Stomach smooth muscle (tissue), 2 donors: ENCODE measurements at regions not wholly inside any gene's neighbourhood (a gene's known extent, or its start where the extent isn't known, plus 50 kb on each side); places are given as distances from the start of the nearest gene placed in this dataset.
A peak's percentile ranks its signal among the peaks of the same experiment; 100 is the strongest.

Experiments used
- H3K27ac ChIP-seq: one replicate; pipeline ENCODE4 v1.7.0; 2013; ENCODE audit warnings: mild to moderate bottlenecking, low read length, inconsistent platforms
- H3K27me3 ChIP-seq, 2 donors: one replicate each; pipeline ENCODE4 v1.7.0; 2013; ENCODE audit warnings: low read length in 2 of 2; ENCODE audit not compliant: insufficient read depth in 2 of 2, control insufficient read depth in 1 of 2
- H3K36me3 ChIP-seq, 2 donors: one replicate each; pipeline ENCODE4 v1.7.0; 2013; ENCODE audit warnings: low read length in 2 of 2; ENCODE audit not compliant: control insufficient read depth in 2 of 2, insufficient read depth in 2 of 2
- H3K4me1 ChIP-seq: one replicate; pipeline ENCODE4 v1.7.0; 2013; ENCODE audit warnings: low read length; ENCODE audit not compliant: control insufficient read depth, insufficient read depth
- H3K4me3 ChIP-seq, 2 donors: one replicate each; pipeline ENCODE4 v1.7.0; 2013; ENCODE audit warnings: low read length in 2 of 2
- H3K9ac ChIP-seq, 2 donors: one replicate each; pipeline ENCODE4 v1.7.0; 2013; ENCODE audit warnings: low read length in 2 of 2, mild to moderate bottlenecking in 1 of 2
- H3K9me3 ChIP-seq, 2 donors: one replicate each; pipeline ENCODE4 v1.7.0; 2013; ENCODE audit warnings: low read length in 2 of 2; ENCODE audit not compliant: control insufficient read depth in 2 of 2
- donor health status: healthy.
- donor health status: Pancreatic carcinoma.

DNA sequence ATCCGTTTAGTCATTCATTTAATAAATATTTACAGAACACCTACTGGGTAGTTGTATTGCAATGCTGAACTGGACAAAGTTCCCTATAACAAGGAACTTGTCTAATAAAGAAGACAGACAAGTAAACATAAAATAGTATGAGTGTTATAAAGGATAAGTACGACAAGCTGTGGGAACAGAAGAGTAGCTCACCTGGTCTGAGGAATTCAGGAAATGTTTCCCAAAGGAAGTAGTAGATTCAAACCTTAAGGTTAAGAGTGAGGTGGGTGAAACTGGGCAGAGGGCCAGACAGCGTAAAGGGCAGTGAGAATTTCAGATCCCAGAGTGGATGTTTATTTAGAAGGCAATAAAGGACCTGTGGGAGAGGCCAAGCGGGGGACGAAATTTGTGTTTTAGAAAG lies 72.3 kb upstream of the CD2AP start:
- Histone ChIP-seq H3K36me3 (no peaks in the 10 kb centered on the region), H3K9ac (no peak overlapping the region), H3K27me3 (peaks cover 0 to 2% of the 10 kb centered on the region in 2 donors), H3K27ac (no peak overlapping the region), H3K4me3 (no peak overlapping the region), H3K9me3 (no peaks in the 10 kb centered on the region), H3K4me1 (no peaks in the 10 kb centered on the region)

DNA sequence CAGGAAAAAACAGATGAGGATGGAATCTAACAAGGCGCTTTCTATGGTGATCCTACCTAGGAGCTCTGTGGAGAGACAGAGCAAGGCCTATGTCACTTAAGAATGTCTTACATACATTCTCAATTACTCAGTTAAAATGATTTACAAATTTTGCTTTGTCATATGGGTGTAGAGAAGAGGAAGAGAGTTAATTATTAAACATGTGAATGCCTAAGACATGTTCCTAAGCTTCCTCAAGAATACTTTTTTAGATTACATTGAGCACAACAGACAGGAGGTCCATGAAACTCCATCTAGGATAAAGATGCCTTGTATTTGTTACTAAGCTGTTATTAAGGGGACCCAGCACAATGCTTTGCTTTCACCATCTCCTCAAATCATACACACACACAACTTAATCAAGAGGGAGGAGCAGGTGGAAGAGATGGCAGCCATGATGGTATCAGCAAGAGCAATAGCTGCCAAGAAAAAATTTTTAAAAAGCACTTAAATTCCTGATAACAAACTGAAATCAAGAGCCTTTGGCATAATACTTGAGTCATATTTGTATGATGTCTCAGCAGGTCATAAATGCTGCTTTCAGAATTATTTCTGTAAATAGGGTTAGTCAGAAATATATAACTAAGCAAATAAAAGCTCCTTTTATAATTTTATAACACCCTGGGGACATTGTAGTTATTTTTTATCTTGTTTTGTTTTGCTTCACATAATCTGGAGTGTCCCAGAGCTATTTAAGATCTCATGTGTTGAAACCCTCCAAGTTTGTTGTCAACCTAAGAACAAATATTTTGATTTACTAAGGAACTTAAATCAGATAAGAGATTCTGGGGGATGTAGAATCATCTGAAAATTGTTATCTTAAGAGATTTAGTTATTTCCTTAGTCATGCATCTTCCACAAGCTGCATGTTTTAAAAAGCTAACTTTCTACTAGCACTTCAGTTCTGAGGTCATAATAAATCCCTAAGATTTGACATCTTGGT lies 70.0 kb upstream of the CD2AP start:
- Histone ChIP-seq H3K9ac (no peak overlapping the region), H3K4me3 (no peak overlapping the region), H3K9me3 (no peaks in the 10 kb centered on the region), H3K27ac (no peak overlapping the region), H3K36me3 (no peaks in the 10 kb centered on the region), H3K4me1 (no peaks in the 10 kb centered on the region), H3K27me3 (peaks cover 0 to 2% of the 10 kb centered on the region in 2 donors)

DNA sequence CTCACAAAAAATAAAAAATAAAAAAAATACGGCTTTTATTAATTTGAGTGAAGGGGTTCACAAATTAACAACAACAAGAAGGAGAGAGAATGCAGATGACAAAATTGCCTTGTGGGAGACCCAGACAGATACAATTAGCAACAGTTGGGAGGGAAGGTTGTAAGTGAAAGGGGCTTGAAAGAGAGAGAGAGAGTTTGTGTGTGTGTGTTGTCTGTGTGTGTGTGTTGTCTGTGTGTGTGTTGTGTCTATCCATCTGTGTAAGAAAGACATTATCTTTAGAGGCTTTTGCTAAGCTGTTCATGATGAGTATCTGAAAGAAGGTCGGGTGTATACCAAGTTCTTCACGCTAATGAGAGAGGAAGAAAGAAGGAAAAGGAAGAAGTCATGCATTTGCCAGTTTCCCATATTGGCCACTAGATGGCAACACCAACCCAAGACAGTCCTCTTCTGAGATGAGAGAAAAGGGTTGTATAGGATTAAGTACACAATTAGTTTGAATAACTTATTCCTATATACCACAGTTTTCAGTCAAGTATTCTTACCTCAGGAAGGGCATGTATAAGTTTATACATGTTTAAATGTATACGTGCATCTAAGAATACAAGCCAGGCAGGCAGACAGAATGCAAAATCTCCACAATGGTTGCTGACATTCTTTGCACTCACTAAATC lies 63.7 kb upstream of the CD2AP start:
- Histone ChIP-seq H3K9ac (peak overlapping the region in 1 of 2 donors; percentile 7), H3K4me1 (no peaks in the 10 kb centered on the region), H3K27ac (no peak overlapping the region), H3K9me3 (no peaks in the 10 kb centered on the region), H3K27me3 (no peaks in the 10 kb centered on the region), H3K4me3 (peak overlapping the region; percentile 64), H3K36me3 (no peaks in the 10 kb centered on the region)

DNA sequence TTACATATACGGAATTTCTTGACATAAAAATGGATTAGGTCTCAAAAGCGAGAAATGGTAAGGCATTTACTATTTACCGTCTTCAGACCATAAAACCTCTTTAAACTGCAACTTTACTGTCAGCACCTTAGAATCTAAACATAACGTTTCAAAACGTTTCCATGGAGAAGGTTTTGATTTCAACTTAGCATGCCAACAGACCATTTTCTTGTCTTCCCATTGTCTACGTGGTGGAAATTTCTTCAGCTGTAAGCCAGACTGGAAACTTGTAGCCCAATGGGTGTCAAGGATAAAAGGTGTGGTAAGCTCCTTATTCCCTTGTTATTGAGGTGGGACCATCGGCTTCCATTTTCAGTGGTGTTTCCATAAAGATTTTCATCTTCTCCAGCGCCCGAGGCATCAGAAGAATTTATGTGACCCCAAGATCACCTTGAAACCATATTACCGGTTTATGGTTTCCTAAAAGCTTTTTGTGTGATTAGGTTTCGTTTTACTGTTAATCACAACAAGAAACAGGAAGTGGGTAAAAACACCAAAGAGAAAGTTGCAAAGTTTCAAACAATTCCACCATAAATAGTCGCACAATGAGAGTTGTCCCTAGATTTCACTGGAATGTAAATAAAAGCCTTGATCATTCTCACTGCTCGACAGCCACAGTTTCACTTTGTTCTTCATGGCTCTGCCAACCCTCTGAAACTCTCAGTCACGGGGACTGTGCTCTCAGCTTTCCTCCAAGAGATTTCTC lies 63.0 kb upstream of the CD2AP start:
- Histone ChIP-seq H3K27me3 (no peaks in the 10 kb centered on the region), H3K36me3 (no peaks in the 10 kb centered on the region), H3K4me1 (no peaks in the 10 kb centered on the region), H3K9ac (peak overlapping the region; percentile 7 to 42), H3K4me3 (peak overlapping the region; percentile 64), H3K27ac (no peak overlapping the region), H3K9me3 (no peaks in the 10 kb centered on the region)

DNA sequence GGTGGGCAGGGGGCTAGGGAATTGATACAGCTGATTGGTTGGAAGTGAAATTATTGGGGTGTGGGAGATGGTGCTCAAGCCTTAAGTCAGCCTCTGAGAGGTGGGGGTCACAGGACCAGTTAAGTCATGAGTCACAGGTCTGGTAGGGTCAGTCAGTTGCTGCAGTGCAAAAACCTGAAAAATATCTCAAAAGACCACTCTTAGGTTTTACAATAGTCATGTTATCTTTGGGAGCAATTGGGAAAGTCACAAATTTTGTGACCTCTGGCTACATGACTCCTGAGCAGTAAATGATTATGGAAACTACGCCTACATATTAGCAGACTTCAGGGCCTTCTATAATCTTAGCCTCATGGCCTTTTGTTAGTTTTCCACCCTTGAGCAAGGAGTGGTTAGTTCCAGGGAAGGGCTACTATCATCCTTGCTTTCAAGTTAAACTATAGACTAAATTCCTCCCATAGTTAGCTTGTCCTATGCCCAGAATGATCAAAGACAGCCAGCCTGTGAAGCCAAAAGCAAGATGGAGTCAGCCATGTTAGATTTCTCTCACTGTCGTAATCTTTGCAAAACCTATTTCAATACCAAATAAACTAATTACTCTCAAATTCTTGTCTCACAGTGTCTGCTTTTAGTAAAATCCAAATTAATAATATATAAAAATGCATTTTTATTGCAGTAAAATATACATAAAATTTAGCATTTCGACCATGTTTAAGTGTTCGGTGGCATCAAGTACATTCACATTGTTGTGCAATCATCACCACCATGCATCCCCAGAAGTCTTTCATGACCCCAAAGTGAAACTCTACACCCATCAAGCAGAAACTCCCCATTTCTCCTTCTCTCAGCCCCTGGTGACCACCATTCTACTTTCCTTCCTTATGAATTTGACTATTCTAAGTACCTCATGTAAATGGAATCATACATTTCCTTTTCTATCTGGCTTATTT lies 60.9 kb upstream of the CD2AP start:
- Histone ChIP-seq H3K4me1 (no peaks in the 10 kb centered on the region), H3K36me3 (no peaks in the 10 kb centered on the region), H3K27me3 (no peaks in the 10 kb centered on the region), H3K27ac (no peak overlapping the region), H3K9ac (no peak overlapping the region), H3K9me3 (no peaks in the 10 kb centered on the region), H3K4me3 (no peak overlapping the region)

DNA sequence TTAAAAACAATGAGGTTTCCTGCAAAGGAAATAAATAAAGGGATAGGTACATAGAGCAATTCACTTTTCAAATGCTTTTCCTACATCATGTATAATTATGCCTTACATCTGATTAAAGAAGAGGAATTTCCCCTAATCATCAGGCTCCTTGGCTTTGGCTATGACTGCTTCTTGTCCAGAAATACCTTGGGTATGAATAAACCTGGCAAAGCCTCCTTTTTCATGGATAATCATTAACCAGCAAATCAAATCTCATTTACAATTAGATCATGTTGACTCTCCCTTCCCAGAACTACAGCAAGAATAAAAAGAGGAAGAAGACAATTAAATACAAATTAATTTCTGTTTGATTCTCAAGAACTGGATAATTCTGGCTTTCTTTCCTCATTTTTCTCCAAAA lies 58.0 kb upstream of the CD2AP start:
- Histone ChIP-seq H3K9me3 (no peaks in the 10 kb centered on the region), H3K4me3 (no peak overlapping the region), H3K36me3 (no peaks in the 10 kb centered on the region), H3K4me1 (no peaks in the 10 kb centered on the region), H3K9ac (no peak overlapping the region), H3K27ac (no peak overlapping the region), H3K27me3 (no peaks in the 10 kb centered on the region)

DNA sequence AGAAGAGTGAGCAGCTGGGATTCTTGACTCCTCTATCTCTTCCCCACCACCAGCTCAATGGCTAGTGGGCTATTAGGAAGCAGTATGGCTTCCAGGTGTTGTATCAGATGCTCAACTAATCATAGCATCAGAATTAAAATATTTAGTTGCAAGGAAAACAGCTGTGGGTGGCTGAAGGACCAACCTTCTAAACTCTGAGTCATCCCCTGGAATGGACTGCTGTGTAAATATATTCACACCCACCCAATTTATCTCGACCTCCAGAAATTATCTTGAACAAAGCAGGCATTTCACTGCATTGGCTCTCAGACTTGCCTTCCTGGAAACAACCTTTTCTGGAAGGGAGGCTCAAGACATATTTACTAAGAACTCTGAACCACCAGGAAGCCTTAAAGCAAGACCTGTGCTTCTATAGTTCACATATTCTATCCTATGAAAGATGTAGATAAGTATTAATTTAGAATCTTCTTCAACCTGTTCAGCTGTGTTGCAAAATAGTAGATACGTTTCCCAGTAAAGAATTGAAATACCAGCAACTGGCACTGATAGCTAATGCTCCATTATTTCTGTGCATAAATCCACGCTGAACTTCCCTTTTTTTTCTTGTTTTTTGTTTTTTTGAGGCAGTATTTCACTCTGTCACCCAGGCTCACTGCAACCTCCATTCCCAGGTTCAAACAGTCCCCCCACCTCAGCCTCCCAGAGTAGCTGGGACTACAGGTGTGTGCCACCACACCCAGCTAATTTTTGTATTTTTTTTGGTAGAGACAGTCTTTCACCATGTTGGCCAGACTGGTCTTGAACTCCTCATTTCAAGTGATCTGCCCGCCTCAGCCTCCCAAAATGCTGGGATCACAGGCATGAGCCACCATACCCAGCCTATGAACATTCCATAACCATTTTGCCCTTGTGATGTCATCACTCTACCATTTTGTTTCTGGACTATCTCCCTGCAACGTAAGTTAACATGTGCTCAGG lies 56.9 kb upstream of the CD2AP start:
- Histone ChIP-seq H3K9me3 (no peaks in the 10 kb centered on the region), H3K4me1 (no peaks in the 10 kb centered on the region), H3K4me3 (no peak overlapping the region), H3K36me3 (no peaks in the 10 kb centered on the region), H3K9ac (no peak overlapping the region), H3K27me3 (no peaks in the 10 kb centered on the region), H3K27ac (no peak overlapping the region)

DNA sequence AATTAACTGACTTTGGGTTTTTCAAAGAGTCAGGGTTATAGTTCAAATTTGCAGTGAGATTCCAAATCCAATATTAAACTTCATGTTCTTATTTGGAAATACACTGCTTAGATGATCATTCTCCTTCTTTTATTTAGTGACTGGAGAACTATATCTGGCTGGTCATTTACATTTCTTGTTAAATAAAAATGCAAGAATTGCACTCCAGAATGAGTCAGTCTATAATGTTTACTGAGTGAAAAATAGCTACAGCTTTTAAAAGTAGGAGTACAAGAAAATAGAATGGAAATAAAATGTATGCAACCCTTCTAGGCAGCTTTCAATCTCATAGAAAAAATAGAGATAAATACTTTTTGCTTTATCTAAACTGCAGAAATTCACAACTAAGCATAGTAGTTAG lies 54.5 kb upstream of the CD2AP start:
- Histone ChIP-seq H3K36me3 (no peaks in the 10 kb centered on the region), H3K4me3 (no peak overlapping the region), H3K4me1 (no peaks in the 10 kb centered on the region), H3K27ac (no peak overlapping the region), H3K9me3 (no peaks in the 10 kb centered on the region), H3K9ac (no peak overlapping the region), H3K27me3 (no peaks in the 10 kb centered on the region)

DNA sequence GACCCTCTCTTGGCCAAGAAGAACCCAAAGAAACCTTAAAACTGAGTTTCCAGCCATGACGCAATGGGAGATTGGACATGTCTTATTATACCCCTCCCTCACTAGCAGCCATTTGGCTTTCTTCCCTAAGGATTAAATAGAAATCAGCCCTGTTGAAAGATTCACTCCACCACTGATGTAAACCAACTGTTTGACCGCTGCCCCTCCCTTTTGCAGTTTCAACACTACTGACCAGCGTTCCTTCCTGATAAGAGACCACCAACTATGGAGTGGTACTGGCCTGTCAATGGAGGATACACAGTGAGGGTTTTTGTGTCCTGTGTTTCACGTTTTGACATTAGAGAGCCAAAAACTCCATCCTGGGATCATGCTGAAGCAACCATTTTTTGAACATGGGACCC lies 53.2 kb upstream of the CD2AP start:
- Histone ChIP-seq H3K36me3 (no peaks in the 10 kb centered on the region), H3K9me3 (no peaks in the 10 kb centered on the region)

More for the DNA sequence above, 53.2 kb upstream of the CD2AP start:
- no peak overlapping the region for H3K9ac ChIP-seq
- no peak overlapping the region for H3K4me3 ChIP-seq
- no peak overlapping the region for H3K27ac ChIP-seq
- no peaks in the 10 kb centered on the region for H3K27me3 ChIP-seq
- H3K4me1 ChIP-seq = no peaks in the 10 kb centered on the region
